Heart left ventricle (tissue), 13 donors: ENCODE measurements at regions not wholly inside any gene's neighbourhood (a gene's known extent, or its start where the extent isn't known, plus 50 kb on each side); places are given as distances from the start of the nearest gene placed in this dataset.

Source experiments
- CTCF ChIP-seq, 12 donors: fragments of 200-600 bp; sonication (generic) in 4 of 12; IDR thresholded peaks; one replicate each; pipeline versions ENCODE4 v1.5.0 to v1.8.0; 2018 to 2022; ENCODE audit warnings: antibody characterized with exemption in 12 of 12, mild to moderate bottlenecking in 5 of 12
- POLR2A ChIP-seq, 2 donors: fragments of 450-650 bp; IDR thresholded peaks; one replicate each; pipeline ENCODE4 v1.6.1; 2017; ENCODE audit warnings: antibody characterized with exemption in 2 of 2, mild to moderate bottlenecking in 2 of 2, moderate library complexity in 2 of 2
- donor health status: ischemic (EF 13 %, LVEDD 7.1; RV severe dilation, severe dysfunction).
- donor health status: DM: no; HTN: yes; CAD: no.
- donor health status: DM: no; HTN: no; CAD: no.
- donor health status: ischemic (EF 25% LVEDD 6.9; RV normal size, moderate dysfunction).
- donor health status: ischemic (EF 25% LVEDD 5.7; RV mildly dilated, moderate dysfunction).
- donor health status: ischemic (EF 35%, LVEDD 5.7; RV mildly dilated, moderate dysfunction).
- donor health status: nonischemic (EF 11% LVEDD 7.7; RV severe dilation, severe dysfunction).
- donor health status: DM: yes; HTN: yes; CAD: no.
- donor health status: PGD.
- donor health status: ischemic (EF 29% LVEDD 5.4; RV normal size, mild dysfunction).
- donor health status: nonischemic (EF 23%, LVEDD 6.1; RV moderate dilation, normal function).

- TF ChIP-seq POLR2A (IDR thresholded peaks at IDR 0.05): no peak
- no peak for TF ChIP-seq CTCF (IDR thresholded peaks at IDR 0.05)
These were observed 406.5 kb upstream of the SHH start for GRCh38 chr7:156218544-156219306.
